WTC11 (cell line): ENCODE measurements at regions not wholly inside any gene's neighbourhood (a gene's known extent, or its start where the extent isn't known, plus 50 kb on each side); places are given as distances from the start of the nearest gene placed in this dataset.

Experiments used
- ATAC-seq: fragments of 200-7000 bp; cut with Tn5 transposase; 2 replicates; pipeline ENCODE4 v1.10.0; 2021; ENCODE audit warnings: mild to moderate bottlenecking, moderate library complexity
- CTCF ChIA-PET: fragments of 300-600 bp; sonication (Branson Sonifier 250); formaldehyde crosslinking; loops from one replicate; lab custom pipeline; 2021; ENCODE audit warnings: antibody characterized with exemption; lab: Charles Lee
- POLR2A ChIA-PET: fragments of 350-600 bp; sonication (Branson Sonifier 250); formaldehyde crosslinking; loops from one replicate; lab custom pipeline; 2021; ENCODE audit warnings: antibody characterized with exemption; lab: Charles Lee
- DNase-seq: peaks from one replicate; pipeline ENCODE4 v3.0.0; 2021; ENCODE audit warnings: low spot score
- H3K27ac Mint-ChIP-seq: 2 replicates; pipeline ENCODE4 v1.8.0; 2021; ENCODE audit warnings: mixed read lengths
- H3K27me3 Mint-ChIP-seq: 2 replicates; pipeline ENCODE4 v1.8.0; 2021; ENCODE audit warnings: low read depth, mild to moderate bottlenecking, moderate library complexity, mixed read lengths
- H3K36me3 Mint-ChIP-seq: 2 replicates; pipeline ENCODE4 v1.8.0; 2021; ENCODE audit warnings: mixed read lengths
- H3K4me1 Mint-ChIP-seq: 2 replicates; pipeline ENCODE4 v1.8.0; 2022; ENCODE audit warnings: mixed read lengths
- H3K4me3 Mint-ChIP-seq: 2 replicates; pipeline ENCODE4 v1.8.0; 2021; ENCODE audit warnings: mild to moderate bottlenecking, moderate library complexity, mixed read lengths
- H3K9me3 Mint-ChIP-seq: 2 replicates; pipeline ENCODE4 v1.8.0; 2021; ENCODE audit warnings: mixed read lengths
- CREM ChIP-seq: sonication (generic); formaldehyde crosslinking; IDR thresholded peaks from 2 replicates; pipeline ENCODE4 v1.8.1; 2022; ENCODE audit warnings: mild to moderate bottlenecking, missing genetic modification reagents, moderate library complexity
- HMGA2 ChIP-seq: fragments of 250-450 bp; sonication (Bioruptor Pico); IDR thresholded peaks from 2 replicates; pipeline ENCODE4 v1.4.0; 2021; ENCODE audit warnings: mild to moderate bottlenecking, moderate library complexity
- IRF2 ChIP-seq: sonication (generic); formaldehyde crosslinking; IDR thresholded peaks from 2 replicates; pipeline ENCODE4 v1.8.0; 2022; ENCODE audit warnings: low read depth, missing genetic modification reagents, borderline replicate concordance
- JAZF1 ChIP-seq: fragments of 250-450 bp; sonication (Bioruptor Pico); IDR thresholded peaks from 2 replicates; pipeline ENCODE4 v1.9.0; 2021; ENCODE audit warnings: moderate library complexity, mild to moderate bottlenecking, inconsistent platforms
- MYBL2 ChIP-seq: sonication (generic); formaldehyde crosslinking; IDR thresholded peaks from 2 replicates; pipeline ENCODE4 v1.8.1; 2023; ENCODE audit warnings: mild to moderate bottlenecking, moderate library complexity, missing genetic modification reagents
- NR3C1 ChIP-seq: sonication (generic); formaldehyde crosslinking; conservative IDR thresholded peaks from 2 replicates; pipeline ENCODE4 v1.8.1; 2023; ENCODE audit warnings: low read depth, mild to moderate bottlenecking, missing genetic modification reagents
- OVOL2 ChIP-seq: fragments of 250-450 bp; sonication (Bioruptor Pico); IDR thresholded peaks from 2 replicates; pipeline ENCODE4 v1.9.0; 2021; ENCODE audit warnings: mild to moderate bottlenecking, borderline replicate concordance
- SP1 ChIP-seq: sonication (generic); formaldehyde crosslinking; conservative IDR thresholded peaks from 2 replicates; pipeline ENCODE4 v1.8.1; 2022; ENCODE audit warnings: missing genetic modification reagents
- STAT6 ChIP-seq: sonication (generic); formaldehyde crosslinking; conservative IDR thresholded peaks from 2 replicates; pipeline ENCODE4 v1.8.1; 2023; ENCODE audit warnings: mild to moderate bottlenecking, low read depth, missing genetic modification reagents, moderate library complexity
- TEAD1 ChIP-seq: sonication (generic); formaldehyde crosslinking; IDR thresholded peaks from 2 replicates; pipeline ENCODE4 v1.8.0; 2022; ENCODE audit warnings: mild to moderate bottlenecking, missing genetic modification reagents
- ZNF138 ChIP-seq: sonication (generic); formaldehyde crosslinking; conservative IDR thresholded peaks from 2 replicates; pipeline ENCODE4 v1.8.1; 2022; ENCODE audit warnings: mild to moderate bottlenecking, moderate library complexity, missing genetic modification reagents
- ZNF671 ChIP-seq: fragments of 250-450 bp; sonication (Bioruptor Pico); IDR thresholded peaks from 2 replicates; pipeline ENCODE4 v1.8.0; 2021; ENCODE audit warnings: mild to moderate bottlenecking
- TF ChIP-seq, protein P1 (sequence below): fragments of 250-450 bp; sonication (Bioruptor Pico); IDR thresholded peaks from 2 replicates; pipeline ENCODE4 v1.8.0; 2021; ENCODE audit warnings: mild to moderate bottlenecking
- TF ChIP-seq, protein P2 (sequence below): fragments of 250-450 bp; sonication (Bioruptor Pico); IDR thresholded peaks from 2 replicates; pipeline ENCODE4 v1.9.0; 2021; ENCODE audit warnings: moderate library complexity, mild to moderate bottlenecking, inconsistent platforms, borderline replicate concordance
- TF ChIP-seq, protein P3 (sequence below): sonication (generic); formaldehyde crosslinking; IDR thresholded peaks from 2 replicates; pipeline ENCODE4 v1.8.1; 2023; ENCODE audit warnings: mild to moderate bottlenecking, missing genetic modification reagents, moderate library complexity
- TF ChIP-seq, protein P4 (sequence below): sonication (generic); formaldehyde crosslinking; IDR thresholded peaks from 2 replicates; pipeline ENCODE4 v1.8.1; 2023; ENCODE audit warnings: mild to moderate bottlenecking, missing genetic modification reagents
- TF ChIP-seq, protein P5 (sequence below): sonication (generic); formaldehyde crosslinking; conservative IDR thresholded peaks from 2 replicates; pipeline ENCODE4 v1.8.1; 2022; ENCODE audit warnings: mild to moderate bottlenecking, missing genetic modification reagents
- TF ChIP-seq, protein P6 (sequence below): fragments of 250-450 bp; sonication (Bioruptor Pico); conservative IDR thresholded peaks from 2 replicates; pipeline ENCODE4 v1.9.0; 2021; ENCODE audit warnings: mild to moderate bottlenecking
- TF ChIP-seq, protein P7 (sequence below): fragments of 250-450 bp; sonication (Bioruptor Pico); IDR thresholded peaks from 2 replicates; pipeline ENCODE4 v1.9.0; 2021; ENCODE audit warnings: mild to moderate bottlenecking

- Mint-ChIP-seq H3K4me3 (no peak overlapping the region), H3K27me3 (peaks cover 68% of the 10 kb centered on the region)
- CTCF ChIA-PET = no interaction called here
- POLR2A ChIA-PET = no interaction called here
- TF ChIP-seq, protein P1, sequence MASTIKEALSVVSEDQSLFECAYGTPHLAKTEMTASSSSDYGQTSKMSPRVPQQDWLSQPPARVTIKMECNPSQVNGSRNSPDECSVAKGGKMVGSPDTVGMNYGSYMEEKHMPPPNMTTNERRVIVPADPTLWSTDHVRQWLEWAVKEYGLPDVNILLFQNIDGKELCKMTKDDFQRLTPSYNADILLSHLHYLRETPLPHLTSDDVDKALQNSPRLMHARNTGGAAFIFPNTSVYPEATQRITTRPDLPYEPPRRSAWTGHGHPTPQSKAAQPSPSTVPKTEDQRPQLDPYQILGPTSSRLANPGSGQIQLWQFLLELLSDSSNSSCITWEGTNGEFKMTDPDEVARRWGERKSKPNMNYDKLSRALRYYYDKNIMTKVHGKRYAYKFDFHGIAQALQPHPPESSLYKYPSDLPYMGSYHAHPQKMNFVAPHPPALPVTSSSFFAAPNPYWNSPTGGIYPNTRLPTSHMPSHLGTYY (CRISPR knock-in tag) = no peak
- TF ChIP-seq STAT6 (no peak), OVOL2 (no peak)
- TF ChIP-seq, protein P2, sequence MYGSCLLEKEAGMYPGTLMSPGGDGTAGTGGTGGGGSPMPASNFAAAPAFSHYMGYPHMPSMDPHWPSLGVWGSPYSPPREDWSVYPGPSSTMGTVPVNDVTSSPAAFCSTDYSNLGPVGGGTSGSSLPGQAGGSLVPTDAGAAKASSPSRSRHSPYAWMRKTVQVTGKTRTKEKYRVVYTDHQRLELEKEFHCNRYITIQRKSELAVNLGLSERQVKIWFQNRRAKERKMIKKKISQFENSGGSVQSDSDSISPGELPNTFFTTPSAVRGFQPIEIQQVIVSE = no peak
- TF ChIP-seq, all 79 proteins: peak for 0
- ATAC-seq (no peak), DNase-seq (no peak)
- H3K27ac Mint-ChIP-seq = no peak overlapping the region
- H3K36me3 Mint-ChIP-seq = no peaks in the 10 kb centered on the region
- H3K9me3 Mint-ChIP-seq = 0 out of 2 replicates have a peak, but pooled peaks cover 3% of the 10 kb centered on the region
- H3K4me1 Mint-ChIP-seq = peaks cover 10% of the 10 kb centered on the region
These were observed 618.6 kb downstream of the ZEB2 start for GRCh38 chr2:143901185-143901842.

GRCh38 chr2:143899987-143900386 lies 619.9 kb downstream of the ZEB2 start:
- peaks cover 73% of the 10 kb centered on the region for H3K27me3 Mint-ChIP-seq
- DNase-seq (no peak), ATAC-seq (no peak)
- H3K4me3 Mint-ChIP-seq = no peak overlapping the region
- CTCF ChIA-PET = no interaction called here
- no peaks in the 10 kb centered on the region for H3K36me3 Mint-ChIP-seq
- TF ChIP-seq, protein P3, sequence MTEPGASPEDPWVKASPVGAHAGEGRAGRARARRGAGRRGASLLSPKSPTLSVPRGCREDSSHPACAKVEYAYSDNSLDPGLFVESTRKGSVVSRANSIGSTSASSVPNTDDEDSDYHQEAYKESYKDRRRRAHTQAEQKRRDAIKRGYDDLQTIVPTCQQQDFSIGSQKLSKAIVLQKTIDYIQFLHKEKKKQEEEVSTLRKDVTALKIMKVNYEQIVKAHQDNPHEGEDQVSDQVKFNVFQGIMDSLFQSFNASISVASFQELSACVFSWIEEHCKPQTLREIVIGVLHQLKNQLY (CRISPR knock-in tag) = no peak
- TF ChIP-seq NR3C1 = no peak
- no peak for TF ChIP-seq IRF2 (CRISPR knock-in tag)
- TF ChIP-seq, protein P4, sequence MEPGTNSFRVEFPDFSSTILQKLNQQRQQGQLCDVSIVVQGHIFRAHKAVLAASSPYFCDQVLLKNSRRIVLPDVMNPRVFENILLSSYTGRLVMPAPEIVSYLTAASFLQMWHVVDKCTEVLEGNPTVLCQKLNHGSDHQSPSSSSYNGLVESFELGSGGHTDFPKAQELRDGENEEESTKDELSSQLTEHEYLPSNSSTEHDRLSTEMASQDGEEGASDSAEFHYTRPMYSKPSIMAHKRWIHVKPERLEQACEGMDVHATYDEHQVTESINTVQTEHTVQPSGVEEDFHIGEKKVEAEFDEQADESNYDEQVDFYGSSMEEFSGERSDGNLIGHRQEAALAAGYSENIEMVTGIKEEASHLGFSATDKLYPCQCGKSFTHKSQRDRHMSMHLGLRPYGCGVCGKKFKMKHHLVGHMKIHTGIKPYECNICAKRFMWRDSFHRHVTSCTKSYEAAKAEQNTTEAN (CRISPR knock-in tag) = no peak
- TF ChIP-seq, protein P1 (CRISPR knock-in tag) = no peak
- no peak for TF ChIP-seq ZNF138 (CRISPR knock-in tag)
- no peak for TF ChIP-seq ZNF671 (CRISPR knock-in tag)
- no peak for TF ChIP-seq TEAD1 (CRISPR knock-in tag)
- TF ChIP-seq, protein P5, sequence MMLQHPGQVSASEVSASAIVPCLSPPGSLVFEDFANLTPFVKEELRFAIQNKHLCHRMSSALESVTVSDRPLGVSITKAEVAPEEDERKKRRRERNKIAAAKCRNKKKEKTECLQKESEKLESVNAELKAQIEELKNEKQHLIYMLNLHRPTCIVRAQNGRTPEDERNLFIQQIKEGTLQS = no peak
- no peak for TF ChIP-seq MYBL2 (CRISPR knock-in tag)
- TF ChIP-seq, protein P6, sequence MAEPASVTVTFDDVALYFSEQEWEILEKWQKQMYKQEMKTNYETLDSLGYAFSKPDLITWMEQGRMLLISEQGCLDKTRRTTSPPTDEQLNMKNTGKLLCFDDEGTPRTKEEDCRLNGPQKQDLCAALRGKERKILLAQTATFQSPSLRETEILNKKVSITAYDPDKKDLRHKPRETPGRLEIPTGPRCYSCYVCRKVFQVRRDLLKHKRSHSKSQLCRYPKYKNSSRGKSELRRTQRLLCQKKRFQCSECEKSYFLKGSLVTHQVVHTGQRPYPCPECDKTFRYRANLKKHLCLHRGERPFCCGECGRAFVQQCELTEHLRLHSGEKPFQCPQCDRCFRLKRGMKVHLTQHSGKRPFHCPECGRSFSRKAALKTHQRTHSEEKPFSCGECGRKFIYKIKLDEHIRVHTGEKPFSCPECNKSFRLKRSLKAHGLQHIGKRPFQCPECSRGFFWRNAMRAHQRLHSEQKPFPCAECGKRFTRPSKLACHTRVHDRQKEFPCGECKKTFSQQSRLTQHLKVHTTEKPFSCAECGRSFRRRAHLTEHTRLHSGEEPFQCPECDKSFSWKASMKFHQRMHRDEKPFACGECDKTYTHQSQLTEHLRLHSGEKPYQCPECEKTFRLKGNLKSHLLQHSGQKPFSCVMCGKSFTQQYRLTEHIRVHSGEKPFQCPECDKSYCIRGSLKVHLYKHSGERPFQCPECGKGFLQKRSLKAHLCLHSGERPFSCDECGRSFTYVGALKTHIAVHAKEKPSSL (CRISPR knock-in tag) = no peak
- TF ChIP-seq, protein P7, sequence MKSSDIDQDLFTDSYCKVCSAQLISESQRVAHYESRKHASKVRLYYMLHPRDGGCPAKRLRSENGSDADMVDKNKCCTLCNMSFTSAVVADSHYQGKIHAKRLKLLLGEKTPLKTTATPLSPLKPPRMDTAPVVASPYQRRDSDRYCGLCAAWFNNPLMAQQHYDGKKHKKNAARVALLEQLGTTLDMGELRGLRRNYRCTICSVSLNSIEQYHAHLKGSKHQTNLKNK = no peak
- no peak for TF ChIP-seq CREM (CRISPR knock-in tag)
- no peak for TF ChIP-seq SP1
- TF ChIP-seq JAZF1 (CRISPR knock-in tag) = no peak
- no peak for TF ChIP-seq HMGA2
- TF ChIP-seq, all 79 proteins: peak for 0
- H3K27ac Mint-ChIP-seq = no peak overlapping the region
- H3K9me3 Mint-ChIP-seq = 0 out of 2 replicates have a peak, but pooled peaks cover 3% of the 10 kb centered on the region
- POLR2A ChIA-PET = no interaction called here
- H3K4me1 Mint-ChIP-seq = no peaks in the 10 kb centered on the region; the same call in 1 of the 2 replicates
